IPS-18a (cell line): ENCODE measurements at regions not wholly inside any gene's neighbourhood (a gene's known extent, or its start where the extent isn't known, plus 50 kb on each side); places are given as distances from the start of the nearest gene placed in this dataset.
"Not testable (repeated sequence)": the region's sequence is repeated elsewhere in the genome, so short reads cannot be mapped to it uniquely, and the experiment has no call there.

Experiments used
- H3K27ac ChIP-seq: one replicate; pipeline ENCODE4 v1.5.1; 2013; ENCODE audit warnings: low read length
- H3K27me3 ChIP-seq: one replicate; pipeline ENCODE4 v1.6.1; 2013; ENCODE audit warnings: mild to moderate bottlenecking, low read length; ENCODE audit not compliant: control insufficient read depth, insufficient read depth
- H3K36me3 ChIP-seq: one replicate; pipeline ENCODE4 v1.6.1; 2013; ENCODE audit warnings: low read depth, low read length; ENCODE audit not compliant: control insufficient read depth
- H3K4me1 ChIP-seq: one replicate; pipeline ENCODE4 v1.6.1; 2013; ENCODE audit warnings: low read depth, low read length; ENCODE audit not compliant: control insufficient read depth
- H3K4me3 ChIP-seq: one replicate; pipeline ENCODE4 v1.5.1; 2013; ENCODE audit warnings: low read length
- H3K9ac ChIP-seq: one replicate; pipeline ENCODE4 v1.6.1; 2013; ENCODE audit warnings: mild to moderate bottlenecking, low read length, moderate library complexity
- H3K9me3 ChIP-seq: one replicate; pipeline ENCODE4 v1.6.1; 2013; ENCODE audit warnings: low read depth, low read length; ENCODE audit not compliant: control insufficient read depth

DNA sequence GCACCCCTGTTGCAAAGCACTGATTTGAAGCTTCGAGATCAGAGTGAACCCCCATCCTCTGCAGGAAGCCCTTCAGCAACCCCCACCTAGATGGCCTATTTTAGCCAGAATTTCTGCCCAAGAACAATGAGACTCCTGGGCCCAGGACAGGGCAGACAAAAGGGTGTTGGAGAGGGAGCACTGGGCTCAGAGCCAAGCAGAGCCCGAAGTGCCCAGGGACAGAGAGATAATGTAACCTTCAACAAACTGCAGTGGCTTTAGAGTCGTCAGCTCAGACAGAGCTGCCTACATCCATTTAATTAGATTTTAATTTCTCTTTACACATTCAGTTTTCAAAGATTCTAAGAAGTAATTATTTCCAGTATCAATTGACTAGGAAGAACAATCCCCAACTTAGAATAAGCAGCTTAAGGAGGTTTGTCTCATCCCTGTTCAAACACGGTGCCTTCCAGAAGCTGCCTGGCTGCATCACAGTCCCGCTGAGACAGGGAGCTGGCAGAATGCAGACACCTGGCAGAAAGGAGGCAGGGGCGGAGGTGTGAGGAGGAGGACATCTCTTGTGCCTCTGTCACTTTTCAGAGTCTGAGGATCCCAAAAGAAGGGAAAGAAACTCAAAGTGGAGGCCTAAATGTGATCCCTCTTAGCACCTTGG lies 504.9 kb upstream of the CCDC196 start:
- H3K27me3 ChIP-seq, result no peaks in the 10 kb centered on the region
- no peak overlapping the region for H3K9ac ChIP-seq
- no peak overlapping the region for H3K27ac ChIP-seq
- no peaks in the 10 kb centered on the region for H3K9me3 ChIP-seq
- H3K4me3 ChIP-seq, result no peak overlapping the region
- H3K36me3 ChIP-seq, result no peaks in the 10 kb centered on the region
- H3K4me1 ChIP-seq, result no peaks in the 10 kb centered on the region

DNA sequence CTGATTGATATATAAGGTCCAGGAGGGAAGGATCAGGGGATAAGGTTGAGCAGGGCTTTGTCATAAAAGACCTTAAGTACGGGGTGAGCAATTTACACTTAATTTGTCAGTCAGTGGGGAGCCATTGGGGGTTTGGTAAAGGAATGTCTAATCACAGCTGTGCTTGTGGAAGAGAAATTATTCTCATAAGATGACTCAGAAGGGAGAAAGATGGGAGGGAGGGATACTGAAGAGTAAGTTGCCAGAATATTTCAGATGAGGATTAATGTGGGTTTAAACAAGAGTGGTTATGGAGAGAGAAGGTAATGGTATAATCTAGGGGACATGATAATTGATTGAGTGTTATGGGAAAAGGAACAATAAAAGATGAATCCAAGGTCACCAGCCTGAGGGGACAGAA lies 500.1 kb upstream of the CCDC196 start:
- H3K27ac ChIP-seq, result no peak overlapping the region
- H3K4me3 ChIP-seq, result no peak overlapping the region
- H3K36me3 ChIP-seq, result no peaks in the 10 kb centered on the region
- H3K9me3 ChIP-seq, result no peaks in the 10 kb centered on the region
- H3K9ac ChIP-seq, result no peak overlapping the region
- H3K4me1 ChIP-seq, result no peaks in the 10 kb centered on the region
- no peaks in the 10 kb centered on the region for H3K27me3 ChIP-seq

DNA sequence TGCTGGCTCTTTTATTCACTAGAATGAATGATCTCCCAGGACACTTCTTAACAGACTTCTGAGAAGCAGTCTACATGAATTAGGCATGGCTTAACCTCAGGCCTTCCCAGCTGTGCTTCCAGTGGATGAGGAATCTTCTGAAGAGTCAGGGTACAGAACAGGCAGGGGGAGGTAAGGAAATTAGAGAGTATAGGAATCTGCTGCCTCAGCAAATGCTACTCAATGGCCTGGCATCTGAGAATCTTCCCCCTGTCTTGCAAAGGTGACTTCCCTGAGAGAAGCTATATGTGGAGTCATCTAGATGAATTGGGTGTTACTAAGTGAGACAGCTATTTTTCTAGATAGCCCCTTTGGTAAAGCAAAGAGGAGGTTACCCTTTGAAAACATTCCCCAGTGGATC lies 496.2 kb upstream of the CCDC196 start:
- H3K27me3 ChIP-seq, result no peaks in the 10 kb centered on the region
- no peak overlapping the region for H3K9ac ChIP-seq
- no peaks in the 10 kb centered on the region for H3K9me3 ChIP-seq
- H3K36me3 ChIP-seq, result no peaks in the 10 kb centered on the region
- no peak overlapping the region for H3K27ac ChIP-seq
- peaks cover 14% of the 10 kb centered on the region for H3K4me1 ChIP-seq
- no peak overlapping the region for H3K4me3 ChIP-seq

DNA sequence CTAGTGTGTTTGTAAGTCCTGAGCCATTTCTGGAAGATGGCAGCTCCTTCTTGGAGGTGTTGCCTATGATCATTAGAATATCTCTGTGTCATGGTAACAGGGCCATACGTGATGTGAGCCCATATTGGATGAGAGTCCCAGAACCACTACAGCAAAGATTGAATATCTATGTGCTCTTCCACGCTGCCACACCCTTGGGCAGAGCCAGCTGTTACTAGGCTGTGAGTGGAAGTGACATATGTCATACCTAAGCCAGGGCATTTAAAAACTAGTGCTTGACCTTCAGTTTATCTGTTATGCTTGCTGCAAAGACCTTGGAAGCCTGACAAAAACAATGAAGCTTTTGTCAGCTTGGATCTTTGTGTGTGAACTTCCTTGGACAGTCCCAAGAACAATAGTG lies 495.1 kb upstream of the CCDC196 start:
- Histone ChIP-seq H3K36me3 (no peaks in the 10 kb centered on the region), H3K27me3 (no peaks in the 10 kb centered on the region), H3K4me1 (peaks cover 14% of the 10 kb centered on the region), H3K9me3 (no peaks in the 10 kb centered on the region), H3K4me3 (no peak overlapping the region), H3K27ac (no peak overlapping the region), H3K9ac (no peak overlapping the region)

DNA sequence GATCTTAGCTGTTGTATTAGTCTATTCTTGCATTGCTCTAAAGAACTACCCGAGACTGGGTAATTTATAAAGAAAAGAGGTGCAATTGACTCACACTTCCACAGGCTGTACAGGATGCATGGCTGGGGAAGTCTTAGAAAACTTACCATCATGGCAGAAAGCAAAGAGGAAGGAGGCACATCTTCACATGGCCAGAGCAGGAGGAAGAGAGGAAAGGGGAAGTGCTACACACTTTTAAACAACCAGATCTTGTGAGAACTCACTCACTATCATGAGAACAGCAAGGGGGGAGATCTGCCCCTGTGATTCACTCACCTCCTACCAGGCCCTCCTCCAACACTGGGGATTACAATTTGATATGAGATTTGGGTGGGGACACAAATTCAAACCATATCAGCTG lies 494.2 kb upstream of the CCDC196 start:
- H3K4me1 ChIP-seq, result peaks cover 14% of the 10 kb centered on the region
- H3K27me3 ChIP-seq, H3K27ac ChIP-seq, H3K9ac ChIP-seq, H3K4me3 ChIP-seq, H3K9me3 ChIP-seq, H3K36me3 ChIP-seq: not testable (repeated sequence)

DNA sequence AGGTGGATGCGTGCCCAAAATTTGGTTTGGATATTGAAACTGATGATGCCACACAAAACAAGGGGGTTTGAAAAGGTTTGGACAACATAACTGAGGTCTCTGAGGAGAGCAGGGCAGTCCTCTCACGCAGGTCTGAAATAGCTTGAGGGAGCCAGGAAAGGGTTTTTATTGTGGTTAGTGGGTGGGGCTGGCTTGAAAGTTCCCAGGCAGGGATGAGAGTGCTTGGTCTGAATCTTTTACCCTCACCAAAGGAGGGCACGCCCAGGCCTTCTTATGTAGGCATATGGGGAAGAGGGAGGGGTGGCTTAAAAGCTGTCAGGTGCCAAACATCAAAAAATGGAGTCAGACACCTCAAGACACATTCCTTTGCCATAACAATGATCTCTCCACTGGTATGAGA lies 493.1 kb upstream of the CCDC196 start:
- peaks cover 14% of the 10 kb centered on the region for H3K4me1 ChIP-seq
- H3K27me3 ChIP-seq, result no peaks in the 10 kb centered on the region
- H3K36me3 ChIP-seq, result no peaks in the 10 kb centered on the region
- H3K9ac ChIP-seq, result no peak overlapping the region
- no peaks in the 10 kb centered on the region for H3K9me3 ChIP-seq
- H3K27ac ChIP-seq, result no peak overlapping the region
- H3K4me3 ChIP-seq, result no peak overlapping the region

DNA sequence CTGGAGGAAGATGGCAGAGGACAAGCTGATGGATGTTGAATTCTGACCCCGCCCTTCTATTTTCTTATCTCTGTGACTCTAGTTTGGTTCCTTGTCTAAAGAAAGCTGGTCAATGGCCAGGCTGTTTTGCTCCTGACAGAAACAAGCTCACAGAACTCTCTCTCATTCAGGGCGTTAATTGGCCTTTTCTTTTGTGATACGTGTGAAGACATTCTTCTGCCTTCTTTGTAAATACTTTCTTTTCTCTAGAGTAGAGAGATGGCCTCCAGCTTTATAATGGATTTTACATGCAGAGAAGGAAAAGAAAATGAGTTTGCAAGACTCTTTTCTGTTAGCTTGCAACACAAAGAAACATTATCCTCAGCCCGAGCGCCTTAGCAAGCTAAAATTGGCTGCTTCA lies 492.2 kb upstream of the CCDC196 start:
- no peaks in the 10 kb centered on the region for H3K27me3 ChIP-seq
- no peak overlapping the region for H3K4me3 ChIP-seq
- H3K36me3 ChIP-seq, result no peaks in the 10 kb centered on the region
- H3K27ac ChIP-seq, result no peak overlapping the region
- H3K4me1 ChIP-seq, result peaks cover 14% of the 10 kb centered on the region
- no peaks in the 10 kb centered on the region for H3K9me3 ChIP-seq
- H3K9ac ChIP-seq, result no peak overlapping the region

DNA sequence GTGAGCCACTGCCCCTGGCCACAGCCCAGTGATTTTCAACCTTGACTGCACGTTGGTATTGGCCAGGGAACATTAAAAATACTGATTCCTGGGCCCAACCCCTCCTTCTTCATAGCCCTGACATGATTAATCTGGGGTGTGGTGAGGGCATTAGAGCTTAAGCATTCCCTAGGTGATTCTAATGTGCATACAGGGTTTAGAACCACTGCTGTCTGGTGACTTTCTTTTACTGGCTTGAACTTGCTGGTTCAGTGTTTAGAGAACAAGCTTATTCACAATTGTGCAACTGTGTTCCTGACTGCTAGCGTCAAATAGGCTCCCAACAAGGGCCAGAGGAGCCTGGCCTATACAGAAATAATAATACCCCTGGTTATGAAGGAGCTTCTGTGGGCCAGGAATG lies 488.8 kb upstream of the CCDC196 start:
- Histone ChIP-seq H3K36me3 (no peaks in the 10 kb centered on the region), H3K4me1 (peaks cover 14% of the 10 kb centered on the region), H3K4me3 (no peak overlapping the region), H3K27ac (no peak overlapping the region), H3K9ac (no peak overlapping the region), H3K27me3 (no peaks in the 10 kb centered on the region), H3K9me3 (peaks cover 10% of the 10 kb centered on the region)

DNA sequence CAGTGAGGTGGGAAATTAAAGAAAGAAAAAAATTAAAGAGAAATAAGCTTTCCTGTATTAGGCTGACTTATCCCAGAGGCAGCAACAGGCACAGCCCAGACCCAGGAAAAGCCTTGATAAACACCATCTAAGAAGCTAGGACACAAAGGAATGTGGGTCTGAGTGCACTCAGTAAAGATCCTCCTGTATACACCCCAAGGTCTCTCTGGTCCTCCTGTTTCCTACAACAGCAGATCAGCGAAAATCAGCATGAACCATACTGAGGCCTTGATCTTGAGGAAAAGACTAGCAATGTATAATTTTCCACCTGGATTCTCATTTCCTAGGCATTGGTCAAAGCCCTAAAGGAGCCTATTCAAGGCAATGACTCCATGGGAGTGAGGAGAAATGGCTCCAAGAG lies 486.3 kb upstream of the CCDC196 start:
- no peak overlapping the region for H3K27ac ChIP-seq
- H3K9ac ChIP-seq, result no peak overlapping the region
- peaks cover 13% of the 10 kb centered on the region for H3K4me1 ChIP-seq
- H3K9me3 ChIP-seq, result peaks cover 10% of the 10 kb centered on the region
- H3K36me3 ChIP-seq, result no peaks in the 10 kb centered on the region
- no peak overlapping the region for H3K4me3 ChIP-seq
- H3K27me3 ChIP-seq, result no peaks in the 10 kb centered on the region

DNA sequence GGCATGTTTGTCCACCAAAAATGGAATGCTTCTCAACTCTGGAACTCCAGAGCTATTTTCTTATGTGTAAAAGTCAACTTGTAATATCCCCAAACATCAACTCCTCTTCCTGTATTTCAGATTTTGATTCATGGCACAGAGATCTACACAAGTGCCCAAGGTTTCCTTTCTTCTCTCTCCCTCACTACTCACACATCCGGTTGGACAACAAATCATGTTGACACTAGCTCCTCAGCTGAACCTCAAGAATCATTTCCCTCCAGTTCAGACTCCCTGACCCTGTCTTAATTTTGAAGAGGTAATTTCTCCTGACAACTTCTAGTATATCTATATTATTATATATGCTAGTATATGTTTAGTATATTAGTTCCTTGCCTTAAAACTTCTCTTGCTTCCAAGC lies 485.4 kb upstream of the CCDC196 start:
- Histone ChIP-seq H3K9me3 (peaks cover 10% of the 10 kb centered on the region), H3K27me3 (no peaks in the 10 kb centered on the region), H3K36me3 (no peaks in the 10 kb centered on the region), H3K27ac (no peak overlapping the region), H3K4me3 (no peak overlapping the region), H3K4me1 (peaks cover 19% of the 10 kb centered on the region), H3K9ac (no peak overlapping the region)

DNA sequence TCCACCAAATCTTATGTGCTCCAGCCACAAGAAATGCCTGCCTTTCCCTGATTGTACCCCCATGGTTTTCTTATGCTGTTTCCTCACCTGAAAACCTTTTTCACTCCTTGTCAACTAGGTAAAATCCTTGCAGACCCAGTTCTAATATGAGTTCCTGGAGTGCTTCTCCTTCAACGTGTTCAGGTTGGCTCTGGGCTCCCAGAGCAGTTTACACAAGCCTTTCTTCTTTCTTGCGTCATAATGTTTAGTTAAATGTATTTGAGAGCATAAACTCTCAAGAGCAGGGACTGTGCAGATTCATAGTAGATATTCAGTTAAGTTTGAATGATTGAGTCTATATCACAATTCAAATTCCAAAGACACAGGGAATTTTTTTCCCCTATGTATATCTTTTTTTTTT lies 484.8 kb upstream of the CCDC196 start:
- Histone ChIP-seq H3K36me3 (no peaks in the 10 kb centered on the region), H3K9me3 (peaks cover 10% of the 10 kb centered on the region), H3K27me3 (no peaks in the 10 kb centered on the region), H3K9ac (no peak overlapping the region), H3K27ac (no peak overlapping the region), H3K4me3 (no peak overlapping the region), H3K4me1 (peaks cover 24% of the 10 kb centered on the region)

DNA sequence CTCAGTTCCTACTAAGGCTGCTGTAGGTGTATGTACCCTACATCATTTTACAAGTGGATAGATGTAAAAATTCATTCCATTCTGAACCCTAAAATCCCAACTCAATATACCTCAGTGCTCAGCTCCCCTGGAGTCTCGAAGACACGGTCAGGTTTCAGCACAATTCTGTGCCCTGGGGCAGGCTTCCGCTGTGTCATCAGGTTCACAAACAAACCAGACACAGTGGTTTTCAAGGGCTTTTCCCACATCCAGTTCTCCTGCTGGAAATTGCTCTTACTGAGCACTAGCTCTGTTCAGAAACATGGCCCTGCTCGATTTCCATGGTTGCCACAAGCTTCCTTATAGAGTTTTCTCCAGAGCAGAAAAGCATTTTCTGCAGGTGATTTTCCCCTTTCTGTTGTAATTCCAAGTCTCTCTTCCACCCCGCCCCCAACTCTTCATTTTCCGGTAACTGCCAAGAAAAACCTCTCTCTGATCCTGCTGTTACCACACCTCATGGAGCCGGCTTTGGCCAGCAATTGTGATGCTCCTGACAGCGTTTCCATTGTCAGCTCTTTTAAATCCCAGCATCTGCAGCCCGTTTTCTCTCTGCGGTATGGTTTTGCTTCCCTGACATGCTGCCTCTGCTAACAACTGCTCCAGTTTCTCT lies 483.0 kb upstream of the CCDC196 start:
- Histone ChIP-seq H3K4me3 (no peak overlapping the region), H3K9ac (no peak overlapping the region), H3K27me3 (no peaks in the 10 kb centered on the region), H3K9me3 (peaks cover 10% of the 10 kb centered on the region), H3K4me1 (peaks cover 28% of the 10 kb centered on the region), H3K36me3 (no peaks in the 10 kb centered on the region), H3K27ac (no peak overlapping the region)
